ENCODE measurements at regions not wholly inside any gene's neighbourhood (a gene's known extent, or its start where the extent isn't known, plus 50 kb on each side); places are given as distances from the start of the nearest gene placed in this dataset.

DNA sequence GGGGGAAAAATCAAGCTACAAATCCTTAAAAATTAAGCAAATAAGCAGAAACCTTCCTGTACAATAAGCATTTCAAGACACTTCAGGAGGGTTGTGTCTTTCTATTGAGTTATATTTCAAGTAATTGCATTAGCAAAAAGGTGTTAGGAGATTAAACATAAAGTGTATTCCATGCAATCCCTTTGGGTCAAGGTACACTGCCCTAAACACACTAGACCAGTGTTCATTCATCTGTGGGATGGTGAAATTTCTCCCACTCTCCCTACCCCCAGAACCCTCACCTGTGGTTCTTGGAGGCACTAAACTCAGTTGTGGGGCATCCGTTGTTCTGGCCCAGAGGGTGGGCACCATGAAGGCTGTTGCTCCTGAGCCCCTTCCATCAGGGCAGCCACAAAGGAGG lies 205.1 kb upstream of the SGK1 start:
- H2BK12ac ChIP-seq (ENCODE audit: low read depth, low read length) = no peak overlapping the region
- no peak overlapping the region for H3K18ac ChIP-seq (ENCODE audit: extremely low read depth, low read length)
- 85% methylated on average over 1 of the region's 1 CpG; no CpG with 5 or more reads in 1 of the 2 experiments for WGBS, 2 experiments (ENCODE audit: extremely low coverage in 1 of 2, insufficient coverage in 1 of 2, insufficient read length in 1 of 2, insufficient replicate concordance in 2 of 2, low coverage in 1 of 2, low lambda C conversion rate in 2 of 2, missing lambda C conversion rate in 1 of 2)
- no peak overlapping the region for H4K5ac ChIP-seq (ENCODE audit: insufficient read length, low read depth, low read length)
- H3K27ac ChIP-seq (ENCODE audit: low read depth, low read length) = no peak overlapping the region
- H2AK5ac ChIP-seq (ENCODE audit: low read depth, low read length) = no peak overlapping the region
- H2BK120ac ChIP-seq (replicated peaks; ENCODE audit: low read depth, low read length) = no peak overlapping the region
- H3K36me3 ChIP-seq (ENCODE audit: control insufficient read depth in 2 of 4, insufficient read depth in 4 of 4, low read length in 3 of 4) = no peaks in the 10 kb centered on the region
- no peaks in the 10 kb centered on the region for H3K9me3 ChIP-seq (ENCODE audit: insufficient read depth in 2 of 2, low read depth in 1 of 2, low read length in 1 of 2)
- H3K79me2 ChIP-seq (ENCODE audit: control insufficient read depth in 1 of 2, insufficient read depth in 2 of 2, low read length in 2 of 2) = no peaks in the 10 kb centered on the region
- no peak overlapping the region for H3K9ac ChIP-seq (replicated peaks in 1 of 4; ENCODE audit: extremely low read depth in 1 of 4, low read depth in 3 of 4, low read length in 3 of 4)
- H3K56ac ChIP-seq (replicated peaks; ENCODE audit: insufficient read length, low read depth, low read length) = no peak overlapping the region
- no peak overlapping the region for H4K8ac ChIP-seq (ENCODE audit: extremely low read depth, insufficient read depth, low read length)
- H3K4ac ChIP-seq (replicated peaks; ENCODE audit: insufficient read length, low read depth, low read length) = no peak overlapping the region
- H3K4me3 ChIP-seq (ENCODE audit: extremely low read depth in 1 of 4, insufficient read depth in 2 of 4, low read depth in 3 of 4, low read length in 4 of 4) = no peak overlapping the region
- H2AFZ ChIP-seq (ENCODE audit: low read length) = no peak overlapping the region
- POLR2A ChIA-PET (ENCODE audit: partially characterized antibody) = no interaction called here
- H2BK15ac ChIP-seq (ENCODE audit: low read length) = no peak overlapping the region
- no peak for DNase-seq (ENCODE audit: low read depth in 1 of 2, low spot score in 2 of 2)
- H3K23me2 ChIP-seq (ENCODE audit: low read depth, low read length) = no peaks in the 10 kb centered on the region
- H3K4me2 ChIP-seq (ENCODE audit: insufficient read depth in 1 of 2, low read depth in 2 of 2, low read length in 2 of 2) = no peak overlapping the region
- no peak overlapping the region for H2BK5ac ChIP-seq (ENCODE audit: low read depth, low read length)
- H4K20me1 ChIP-seq (replicated peaks in 1 of 2; ENCODE audit: control insufficient read depth in 1 of 2, insufficient read depth in 2 of 2, low read length in 2 of 2) = no peaks in the 10 kb centered on the region
- CTCF ChIA-PET (ENCODE audit: partially characterized antibody) = interaction anchor here (0.8 kb wide), 1 partner anchor 11 kb away, joined by 4 read pairs; no protein-coding TSS in a partner anchor
- H3K23ac ChIP-seq (ENCODE audit: insufficient read length) = no peak overlapping the region
- FAIRE-seq = no peak
- H2BK20ac ChIP-seq (ENCODE audit: low read length) = no peak overlapping the region
- no peak overlapping the region for H4K91ac ChIP-seq (replicated peaks; ENCODE audit: insufficient read length, low read length)
- H3K27me3 ChIP-seq (replicated peaks in 1 of 4; ENCODE audit: control insufficient read depth in 3 of 4, extremely low read depth in 1 of 4, insufficient read depth in 3 of 4, low read length in 3 of 4) = no peaks in the 10 kb centered on the region
- no peaks in the 10 kb centered on the region for H3K79me1 ChIP-seq (ENCODE audit: low read depth, low read length)
- H3K14ac ChIP-seq (ENCODE audit: insufficient read length) = no peak overlapping the region
- H3K4me1 ChIP-seq (replicated peaks in 1 of 4; ENCODE audit: control insufficient read depth in 3 of 4, insufficient read depth in 4 of 4, low read length in 3 of 4) = no peaks in the 10 kb centered on the region
- TF ChIP-seq, protein P1, sequence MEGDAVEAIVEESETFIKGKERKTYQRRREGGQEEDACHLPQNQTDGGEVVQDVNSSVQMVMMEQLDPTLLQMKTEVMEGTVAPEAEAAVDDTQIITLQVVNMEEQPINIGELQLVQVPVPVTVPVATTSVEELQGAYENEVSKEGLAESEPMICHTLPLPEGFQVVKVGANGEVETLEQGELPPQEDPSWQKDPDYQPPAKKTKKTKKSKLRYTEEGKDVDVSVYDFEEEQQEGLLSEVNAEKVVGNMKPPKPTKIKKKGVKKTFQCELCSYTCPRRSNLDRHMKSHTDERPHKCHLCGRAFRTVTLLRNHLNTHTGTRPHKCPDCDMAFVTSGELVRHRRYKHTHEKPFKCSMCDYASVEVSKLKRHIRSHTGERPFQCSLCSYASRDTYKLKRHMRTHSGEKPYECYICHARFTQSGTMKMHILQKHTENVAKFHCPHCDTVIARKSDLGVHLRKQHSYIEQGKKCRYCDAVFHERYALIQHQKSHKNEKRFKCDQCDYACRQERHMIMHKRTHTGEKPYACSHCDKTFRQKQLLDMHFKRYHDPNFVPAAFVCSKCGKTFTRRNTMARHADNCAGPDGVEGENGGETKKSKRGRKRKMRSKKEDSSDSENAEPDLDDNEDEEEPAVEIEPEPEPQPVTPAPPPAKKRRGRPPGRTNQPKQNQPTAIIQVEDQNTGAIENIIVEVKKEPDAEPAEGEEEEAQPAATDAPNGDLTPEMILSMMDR (IDR thresholded peaks at IDR 0.05; ENCODE audit: control extremely low read depth in 1 of 3, insufficient read depth in 1 of 3, low read depth in 1 of 3, low read length in 3 of 3) = no peak
- TF ChIP-seq EZH2 (IDR thresholded peaks at IDR 0.05; ENCODE audit: low read depth, low read length, severe bottlenecking) = no peak
- TF ChIP-seq BCL11A (IDR thresholded peaks at IDR 0.05; ENCODE audit: low read depth in 2 of 2, low read length in 2 of 2) = no peak
- no peak for TF ChIP-seq SP1 (IDR thresholded peaks at IDR 0.05; ENCODE audit: low read depth, low read length)
- TF ChIP-seq CBX8 (IDR thresholded peaks at IDR 0.05; ENCODE audit: borderline replicate concordance, low read depth, low read length) = no peak
- no peak for TF ChIP-seq MAX (IDR thresholded peaks at IDR 0.05)
- no peak for TF ChIP-seq HDAC6 (IDR thresholded peaks at IDR 0.05; ENCODE audit: low read depth, low read length)
- no peak for TF ChIP-seq FOSL1 (IDR thresholded peaks at IDR 0.05; ENCODE audit: insufficient read depth, low read depth, low read length)
- no peak for TF ChIP-seq SIRT6 (IDR thresholded peaks at IDR 0.05; ENCODE audit: low read length)
- TF ChIP-seq SP4 (IDR thresholded peaks at IDR 0.05; ENCODE audit: low read length) = no peak
- no peak for TF ChIP-seq JUND (IDR thresholded peaks at IDR 0.05; ENCODE audit: low read length)
- no peak for TF ChIP-seq ZNF274 (IDR thresholded peaks at IDR 0.05; ENCODE audit: borderline replicate concordance, extremely low read depth, low read length)
- TF ChIP-seq TEAD4 (IDR thresholded peaks at IDR 0.05; ENCODE audit: low read depth, low read length) = no peak
